HEK293 (cell line): ENCODE measurements at regions not wholly inside any gene's neighbourhood (a gene's known extent, or its start where the extent isn't known, plus 50 kb on each side); places are given as distances from the start of the nearest gene placed in this dataset.

ENCODE experiments used
- CTCF ChIA-PET: fragments of 350-600 bp; formaldehyde crosslinking; extraction: SDS; loops from one replicate; lab custom pipeline; 2021; ENCODE audit warnings: antibody characterized with exemption; lab: Yijun Ruan, JAX
- POLR2A ChIA-PET: fragments of 300-600 bp; formaldehyde crosslinking; extraction: SDS; loops from one replicate; lab custom pipeline; 2020; ENCODE audit warnings: antibody characterized with exemption, inconsistent platforms; lab: Yijun Ruan, JAX
- H3K27ac ChIP-seq: fragments of 200-500 bp; sonication (Bioruptor generic); 2 replicates; pipeline ENCODE4 v1.5.1; 2014; ENCODE audit warnings: low read depth, low read length, control low read depth, inconsistent platforms; ENCODE audit errors: extremely low read depth
- H3K36me3 ChIP-seq, 2 experiments: fragments of 200-500 bp in 1 of 2; sonication (Bioruptor generic) in 1 of 2; 1 replicate in 1 of 2; 2 replicates in 1 of 2; pipeline ENCODE4 v1.5.1; 2014 to 2017; ENCODE audit warnings: inconsistent platforms in 2 of 2, low read length in 2 of 2; ENCODE audit not compliant: control insufficient read depth in 2 of 2, insufficient read depth in 1 of 2
- H3K4me1 ChIP-seq: fragments of 200-500 bp; sonication (Bioruptor generic); 2 replicates; pipeline ENCODE4 v1.5.1; 2014; ENCODE audit warnings: mild to moderate bottlenecking, low read length, inconsistent platforms; ENCODE audit not compliant: control insufficient read depth, insufficient read depth
- H3K4me3 ChIP-seq: 2 replicates; pipeline ENCODE4 v1.5.1; 2011; ENCODE audit warnings: low read depth, mild to moderate bottlenecking, control low read depth, low read length, moderate library complexity
- H3K9me3 ChIP-seq: fragments of 200-500 bp; sonication (Bioruptor generic); 2 replicates; pipeline ENCODE4 v1.5.1; 2014; ENCODE audit warnings: low read depth, low read length, inconsistent platforms; ENCODE audit not compliant: control insufficient read depth, insufficient read depth
- EGR2 ChIP-seq: fragments of 450-650 bp; formaldehyde crosslinking; IDR thresholded peaks from 2 replicates; pipeline ENCODE4 v1.5.1; 2016; ENCODE audit warnings: low read depth, missing biosample characterization, missing genetic modification characterization
- GLIS1 ChIP-seq: fragments of 450-650 bp; formaldehyde crosslinking; IDR thresholded peaks from 2 replicates; pipeline ENCODE4 v1.5.1; 2016; ENCODE audit warnings: missing biosample characterization, missing genetic modification characterization
- HOXA7 ChIP-seq: sonication (generic); formaldehyde crosslinking; IDR thresholded peaks from 2 replicates; pipeline ENCODE4 v1.8.1; 2022; ENCODE audit warnings: missing genetic modification reagents, borderline replicate concordance
- OSR2 ChIP-seq: fragments of 450-650 bp; formaldehyde crosslinking; IDR thresholded peaks from 2 replicates; pipeline ENCODE4 v1.5.1; 2016; ENCODE audit warnings: missing biosample characterization, missing genetic modification characterization
- SETDB1 ChIP-seq: IDR thresholded peaks from one replicate; pipeline ENCODE4 v1.6.1; 2017; ENCODE audit warnings: mild to moderate bottlenecking, low read length, moderate library complexity, mixed read lengths; ENCODE audit not compliant: insufficient read length
- TRIM28 ChIP-seq: IDR thresholded peaks from 2 replicates; pipeline ENCODE4 v1.6.1; 2011; ENCODE audit warnings: low read length, control low read depth, borderline replicate concordance
- ZBTB20 ChIP-seq: fragments of 450-650 bp; formaldehyde crosslinking; IDR thresholded peaks from 2 replicates; pipeline ENCODE4 v1.5.1; 2016; ENCODE audit warnings: missing biosample characterization, missing genetic modification characterization
- ZBTB8A ChIP-seq: fragments of 450-650 bp; formaldehyde crosslinking; IDR thresholded peaks from 2 replicates; pipeline ENCODE4 v1.5.1; 2016; ENCODE audit warnings: missing biosample characterization, missing genetic modification characterization
- ZFHX2 ChIP-seq: fragments of 450-650 bp; formaldehyde crosslinking; conservative IDR thresholded peaks from 2 replicates; pipeline ENCODE4 v1.5.1; 2016; ENCODE audit warnings: missing biosample characterization, missing genetic modification characterization
- ZFP3 ChIP-seq: fragments of 450-650 bp; formaldehyde crosslinking; IDR thresholded peaks from 2 replicates; pipeline ENCODE4 v1.5.1; 2016; ENCODE audit warnings: low read depth, missing biosample characterization, missing genetic modification characterization
- ZIC2 ChIP-seq: fragments of 450-650 bp; formaldehyde crosslinking; IDR thresholded peaks from 2 replicates; pipeline ENCODE4 v1.5.1; 2016; ENCODE audit warnings: missing biosample characterization, missing genetic modification characterization
- ZNF112 ChIP-seq: fragments of 450-650 bp; formaldehyde crosslinking; IDR thresholded peaks from 2 replicates; pipeline ENCODE4 v1.5.0; 2017; ENCODE audit warnings: missing biosample characterization, missing genetic modification characterization
- ZNF138 ChIP-seq: fragments of 450-650 bp; formaldehyde crosslinking; IDR thresholded peaks from 2 replicates; pipeline ENCODE4 v1.5.1; 2016; ENCODE audit warnings: missing biosample characterization, missing genetic modification characterization, borderline replicate concordance
- ZNF155 ChIP-seq: fragments of 450-650 bp; formaldehyde crosslinking; IDR thresholded peaks from 2 replicates; pipeline ENCODE4 v1.5.1; 2016; ENCODE audit warnings: missing biosample characterization, missing genetic modification characterization
- ZNF19 ChIP-seq: fragments of 450-650 bp; formaldehyde crosslinking; IDR thresholded peaks from 2 replicates; pipeline ENCODE4; 2016; ENCODE audit warnings: missing biosample characterization, missing genetic modification characterization, low read depth
- ZNF202 ChIP-seq: fragments of 450-650 bp; formaldehyde crosslinking; IDR thresholded peaks from 2 replicates; pipeline ENCODE4 v1.5.1; 2016; ENCODE audit warnings: missing biosample characterization, missing genetic modification characterization, borderline replicate concordance
- ZNF274 ChIP-seq, 2 experiments: fragments of 200-500 bp in 1 of 2; fragments of 450-650 bp in 1 of 2; sonication (Bioruptor generic) in 1 of 2; formaldehyde crosslinking in 1 of 2; IDR thresholded peaks; 2 replicates each; pipeline versions ENCODE4 v1.5.1 to v1.6.1; 2014 to 2016; ENCODE audit warnings: borderline replicate concordance in 1 of 2, inconsistent platforms in 1 of 2, low read length in 1 of 2, missing biosample characterization in 1 of 2, missing genetic modification characterization in 1 of 2
- ZNF354C ChIP-seq: fragments of 450-650 bp; formaldehyde crosslinking; IDR thresholded peaks from 2 replicates; pipeline ENCODE4 v1.5.1; 2016; ENCODE audit warnings: missing biosample characterization, missing genetic modification characterization, low read depth, borderline replicate concordance
- ZNF473 ChIP-seq: fragments of 450-650 bp; formaldehyde crosslinking; IDR thresholded peaks from 2 replicates; pipeline ENCODE4 v1.5.1; 2017; ENCODE audit warnings: missing biosample characterization, missing genetic modification characterization
- ZNF548 ChIP-seq: fragments of 450-650 bp; formaldehyde crosslinking; IDR thresholded peaks from 2 replicates; pipeline ENCODE4 v1.5.1; 2016; ENCODE audit warnings: missing biosample characterization, missing genetic modification characterization
- ZNF76 ChIP-seq: fragments of 450-650 bp; formaldehyde crosslinking; IDR thresholded peaks from 2 replicates; pipeline ENCODE4; 2016; ENCODE audit warnings: low read depth, missing biosample characterization, missing genetic modification characterization, borderline replicate concordance
- ZNF768 ChIP-seq: fragments of 450-650 bp; formaldehyde crosslinking; IDR thresholded peaks from 2 replicates; pipeline ENCODE4 v1.5.1; 2018; ENCODE audit warnings: missing biosample characterization, mild to moderate bottlenecking, missing genetic modification characterization
- ZNF785 ChIP-seq: fragments of 450-650 bp; formaldehyde crosslinking; IDR thresholded peaks from 2 replicates; pipeline ENCODE4 v1.5.1; 2016; ENCODE audit warnings: missing biosample characterization, missing genetic modification characterization
- ZXDB ChIP-seq: fragments of 450-650 bp; formaldehyde crosslinking; IDR thresholded peaks from 2 replicates; pipeline ENCODE4 v1.5.1; 2016; ENCODE audit warnings: missing biosample characterization, missing genetic modification characterization
- TF ChIP-seq, protein P1 (sequence below): fragments of 450-650 bp; formaldehyde crosslinking; IDR thresholded peaks from 2 replicates; pipeline ENCODE4 v1.5.1; 2017; ENCODE audit warnings: missing biosample characterization, mild to moderate bottlenecking, missing genetic modification characterization, moderate library complexity
- TF ChIP-seq, protein P2 (sequence below): fragments of 450-650 bp; formaldehyde crosslinking; IDR thresholded peaks from 2 replicates; pipeline ENCODE4 v1.5.1; 2016; ENCODE audit warnings: missing biosample characterization, missing genetic modification characterization
- TF ChIP-seq, protein P3 (sequence below): fragments of 450-650 bp; formaldehyde crosslinking; IDR thresholded peaks from 2 replicates; pipeline ENCODE4 v1.5.1; 2016; ENCODE audit warnings: missing biosample characterization, missing genetic modification characterization
- TF ChIP-seq, protein P4 (sequence below): fragments of 450-650 bp; formaldehyde crosslinking; optimal IDR thresholded peaks from 2 replicates; pipeline ENCODE3; 2016; ENCODE audit warnings: missing biosample characterization, mild to moderate bottlenecking, missing genetic modification characterization

DNA sequence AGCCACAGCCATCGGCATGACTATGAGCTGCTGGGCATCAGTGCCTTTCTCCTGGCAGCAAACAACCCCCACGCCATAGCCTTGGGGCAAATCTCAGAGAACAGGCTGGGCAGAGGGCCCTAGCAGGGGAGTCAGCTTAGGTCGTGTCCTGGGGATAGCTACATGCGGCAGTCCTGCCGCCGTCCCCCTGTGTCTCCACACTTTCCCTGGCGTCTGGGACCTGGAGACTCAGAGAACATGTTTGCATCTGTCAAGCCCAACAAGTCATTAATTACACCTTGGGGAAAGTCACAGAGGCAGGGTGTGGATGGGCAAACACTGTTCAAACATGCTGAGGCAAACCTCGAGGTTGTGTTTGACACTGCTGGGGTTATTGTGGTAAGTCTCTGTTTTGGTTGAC lies 123.6 kb downstream of the C5orf15 start (continued):
- no peak for TF ChIP-seq ZNF202
- no peak for TF ChIP-seq TRIM28
- no peak for TF ChIP-seq HOXA7 (CRISPR knock-in tag)
- TF ChIP-seq, protein P1, sequence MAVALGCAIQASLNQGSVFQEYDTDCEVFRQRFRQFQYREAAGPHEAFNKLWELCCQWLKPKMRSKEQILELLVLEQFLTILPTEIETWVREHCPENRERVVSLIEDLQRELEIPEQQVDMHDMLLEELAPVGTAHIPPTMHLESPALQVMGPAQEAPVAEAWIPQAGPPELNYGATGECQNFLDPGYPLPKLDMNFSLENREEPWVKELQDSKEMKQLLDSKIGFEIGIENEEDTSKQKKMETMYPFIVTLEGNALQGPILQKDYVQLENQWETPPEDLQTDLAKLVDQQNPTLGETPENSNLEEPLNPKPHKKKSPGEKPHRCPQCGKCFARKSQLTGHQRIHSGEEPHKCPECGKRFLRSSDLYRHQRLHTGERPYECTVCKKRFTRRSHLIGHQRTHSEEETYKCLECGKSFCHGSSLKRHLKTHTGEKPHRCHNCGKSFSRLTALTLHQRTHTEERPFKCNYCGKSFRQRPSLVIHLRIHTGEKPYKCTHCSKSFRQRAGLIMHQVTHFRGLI (tag by site-specific recombination) = peak; percentile 76
- TF ChIP-seq, protein P2, sequence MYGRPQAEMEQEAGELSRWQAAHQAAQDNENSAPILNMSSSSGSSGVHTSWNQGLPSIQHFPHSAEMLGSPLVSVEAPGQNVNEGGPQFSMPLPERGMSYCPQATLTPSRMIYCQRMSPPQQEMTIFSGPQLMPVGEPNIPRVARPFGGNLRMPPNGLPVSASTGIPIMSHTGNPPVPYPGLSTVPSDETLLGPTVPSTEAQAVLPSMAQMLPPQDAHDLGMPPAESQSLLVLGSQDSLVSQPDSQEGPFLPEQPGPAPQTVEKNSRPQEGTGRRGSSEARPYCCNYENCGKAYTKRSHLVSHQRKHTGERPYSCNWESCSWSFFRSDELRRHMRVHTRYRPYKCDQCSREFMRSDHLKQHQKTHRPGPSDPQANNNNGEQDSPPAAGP (tag by site-specific recombination) = no peak
- TF ChIP-seq ZNF473 (tag by site-specific recombination) = no peak
- no peak for TF ChIP-seq ZFP3 (tag by site-specific recombination)
- TF ChIP-seq ZNF274 (IDR thresholded peaks at IDR 0.05; ENCODE audit: low read length) = no peak
- TF ChIP-seq ZNF274 (tag by site-specific recombination; IDR thresholded peaks at IDR 0.05; ENCODE audit: borderline replicate concordance) = no peak

DNA sequence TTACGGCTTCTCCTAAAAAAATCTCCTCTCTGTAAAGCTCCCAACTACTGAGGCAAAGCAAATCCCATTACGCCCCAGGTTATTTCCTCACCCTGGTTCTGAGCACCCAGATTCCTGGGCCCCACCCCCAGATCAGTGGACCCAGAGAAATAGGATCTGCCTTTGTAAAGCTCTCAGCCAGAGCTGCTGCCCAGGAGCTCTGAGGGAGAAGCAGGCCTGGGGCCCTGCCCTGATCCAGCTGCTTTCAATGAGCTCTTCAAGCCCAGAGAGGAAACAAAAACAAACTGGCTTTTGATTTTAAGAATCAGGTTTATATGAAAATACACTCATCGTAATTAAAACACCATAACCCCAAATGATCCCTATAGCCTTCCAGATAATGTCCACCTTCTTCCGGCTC lies 124.5 kb downstream of the C5orf15 start:
- H3K4me1 ChIP-seq = peaks cover 6% of the 10 kb centered on the region
- CTCF ChIA-PET = interaction anchor here (3.2 kb wide), 1 partner anchor 25 kb away, joined by 11 read pairs; no protein-coding TSS in a partner anchor
- H3K27ac ChIP-seq = 0 out of 2 replicates have a peak overlapping the region, but pooled peaks have one; percentile 7
- POLR2A ChIA-PET = no interaction called here
- no peaks in the 10 kb centered on the region for H3K36me3 ChIP-seq
- TF ChIP-seq ZNF112 (tag by site-specific recombination) (no peak), ZBTB20 (tag by site-specific recombination) (peak; percentile 83), ZNF785 (tag by site-specific recombination) (no peak), ZNF155 (tag by site-specific recombination) (no peak), ZNF548 (no peak), ZNF354C (no peak), ZNF19 (tag by site-specific recombination) (no peak), ZXDB (no peak)
- TF ChIP-seq, protein P3, sequence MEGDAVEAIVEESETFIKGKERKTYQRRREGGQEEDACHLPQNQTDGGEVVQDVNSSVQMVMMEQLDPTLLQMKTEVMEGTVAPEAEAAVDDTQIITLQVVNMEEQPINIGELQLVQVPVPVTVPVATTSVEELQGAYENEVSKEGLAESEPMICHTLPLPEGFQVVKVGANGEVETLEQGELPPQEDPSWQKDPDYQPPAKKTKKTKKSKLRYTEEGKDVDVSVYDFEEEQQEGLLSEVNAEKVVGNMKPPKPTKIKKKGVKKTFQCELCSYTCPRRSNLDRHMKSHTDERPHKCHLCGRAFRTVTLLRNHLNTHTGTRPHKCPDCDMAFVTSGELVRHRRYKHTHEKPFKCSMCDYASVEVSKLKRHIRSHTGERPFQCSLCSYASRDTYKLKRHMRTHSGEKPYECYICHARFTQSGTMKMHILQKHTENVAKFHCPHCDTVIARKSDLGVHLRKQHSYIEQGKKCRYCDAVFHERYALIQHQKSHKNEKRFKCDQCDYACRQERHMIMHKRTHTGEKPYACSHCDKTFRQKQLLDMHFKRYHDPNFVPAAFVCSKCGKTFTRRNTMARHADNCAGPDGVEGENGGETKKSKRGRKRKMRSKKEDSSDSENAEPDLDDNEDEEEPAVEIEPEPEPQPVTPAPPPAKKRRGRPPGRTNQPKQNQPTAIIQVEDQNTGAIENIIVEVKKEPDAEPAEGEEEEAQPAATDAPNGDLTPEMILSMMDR = no peak
- no peaks in the 10 kb centered on the region for H3K9me3 ChIP-seq
- H3K4me3 ChIP-seq = no peak overlapping the region

DNA sequence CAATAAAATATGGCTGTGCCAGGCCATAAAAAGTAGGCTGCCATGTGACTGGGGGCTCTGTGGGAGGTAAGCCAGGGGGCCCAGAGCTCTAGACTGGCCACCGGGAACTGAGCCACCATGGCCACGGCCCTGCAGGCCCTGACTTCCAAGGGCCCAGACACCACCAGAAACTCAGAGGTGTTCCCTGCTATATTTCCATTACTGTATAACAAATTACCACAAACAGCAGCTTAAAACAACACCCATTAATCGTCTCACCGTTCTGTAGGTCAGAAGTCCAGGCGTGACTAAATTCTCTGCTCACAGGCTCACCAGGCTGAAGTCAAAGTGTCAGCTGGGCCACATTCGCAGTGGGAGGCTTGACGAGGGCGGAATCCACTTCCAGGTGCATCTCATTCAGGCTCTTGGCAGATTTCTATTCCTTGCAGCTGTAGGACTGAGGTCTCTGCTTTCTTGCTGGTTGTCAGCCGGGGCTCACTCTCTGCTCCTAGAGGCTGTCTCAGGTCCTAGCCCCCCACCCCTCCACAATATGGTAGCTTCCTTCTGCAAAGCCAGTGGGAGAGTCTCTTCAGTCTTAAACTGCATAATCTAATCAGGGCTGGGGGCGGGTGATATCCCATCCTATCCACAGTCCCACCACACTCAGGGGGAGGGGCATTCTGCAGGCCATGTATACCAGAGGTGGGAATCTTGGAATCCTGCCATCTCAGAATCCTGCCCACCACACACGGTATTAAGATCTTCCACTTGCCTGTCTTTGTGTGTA lies 125.4 kb downstream of the C5orf15 start:
- CTCF ChIA-PET = interaction anchor here (3.2 kb wide), 1 partner anchor 26 kb away, joined by 11 read pairs; no protein-coding TSS in a partner anchor
- POLR2A ChIA-PET = no interaction called here
- peaks cover 6% of the 10 kb centered on the region for H3K4me1 ChIP-seq
- H3K9me3 ChIP-seq = no peaks in the 10 kb centered on the region
- H3K27ac ChIP-seq = no peak overlapping the region
- no peak overlapping the region for H3K4me3 ChIP-seq
- H3K36me3 ChIP-seq = no peaks in the 10 kb centered on the region
- peak; percentile 87 for TF ChIP-seq ZIC2
- no peak for TF ChIP-seq ZNF785 (tag by site-specific recombination)
- TF ChIP-seq, protein P4, sequence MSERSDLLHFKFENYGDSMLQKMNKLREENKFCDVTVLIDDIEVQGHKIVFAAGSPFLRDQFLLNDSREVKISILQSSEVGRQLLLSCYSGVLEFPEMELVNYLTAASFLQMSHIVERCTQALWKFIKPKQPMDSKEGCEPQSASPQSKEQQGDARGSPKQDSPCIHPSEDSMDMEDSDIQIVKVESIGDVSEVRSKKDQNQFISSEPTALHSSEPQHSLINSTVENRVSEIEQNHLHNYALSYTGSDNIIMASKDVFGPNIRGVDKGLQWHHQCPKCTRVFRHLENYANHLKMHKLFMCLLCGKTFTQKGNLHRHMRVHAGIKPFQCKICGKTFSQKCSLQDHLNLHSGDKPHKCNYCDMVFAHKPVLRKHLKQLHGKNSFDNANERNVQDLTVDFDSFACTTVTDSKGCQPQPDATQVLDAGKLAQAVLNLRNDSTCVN (tag by site-specific recombination) = no peak
- TF ChIP-seq GLIS1 (tag by site-specific recombination) = peak; percentile 83
- no peak for TF ChIP-seq ZNF76 (tag by site-specific recombination)
- TF ChIP-seq ZBTB8A (tag by site-specific recombination) = peak; percentile 52; the same call in 1 of the 2 replicates
- peak; percentile 75 for TF ChIP-seq ZFHX2
- no peak for TF ChIP-seq ZNF768 (tag by site-specific recombination)
- TF ChIP-seq OSR2 (tag by site-specific recombination) = peak; percentile 83
- TF ChIP-seq EGR2 (tag by site-specific recombination) = peak; percentile 91
- TF ChIP-seq ZNF138 (tag by site-specific recombination) = no peak
- TF ChIP-seq SETDB1 = no peak
